GM12865 (cell line): ENCODE measurements at regions not wholly inside any gene's neighbourhood (a gene's known extent, or its start where the extent isn't known, plus 50 kb on each side); places are given as distances from the start of the nearest gene placed in this dataset.

ENCODE experiments used
- DNase-seq: peaks from one replicate; pipeline ENCODE4 v3.0.0; 2010; ENCODE audit warnings: low read depth
- H3K4me3 ChIP-seq: 2 replicates; pipeline ENCODE4 v1.5.1; 2011; ENCODE audit warnings: mild to moderate bottlenecking, low read depth, low read length, control low read depth
- CTCF ChIP-seq: IDR thresholded peaks from 2 replicates; pipeline ENCODE4 v1.5.1; 2011; ENCODE audit warnings: low read length, control low read depth, low read depth, inconsistent platforms; ENCODE audit not compliant: insufficient read depth; ENCODE audit errors: missing control alignments

- DNase-seq, result no peak
- no peak overlapping the region for H3K4me3 ChIP-seq
- no peak for TF ChIP-seq CTCF
These were observed 188.4 kb upstream of the LYZL1 start for GRCh38 chr10:29100505-29100904.

GRCh38 chr10:29102233-29102632 is 186.6 kb upstream of the LYZL1 start:
- no peak for TF ChIP-seq CTCF
- H3K4me3 ChIP-seq, result no peak overlapping the region

GRCh38 chr10:29102636-29103035 is 186.2 kb upstream of the LYZL1 start:
- TF ChIP-seq CTCF, result no peak
- H3K4me3 ChIP-seq, result no peak overlapping the region
- no peak for DNase-seq

More at GRCh38 chr10:29102233-29102632, 186.6 kb upstream of the LYZL1 start:
- DNase-seq, result no peak

- no peak for DNase-seq
- H3K4me3 ChIP-seq, result no peak overlapping the region
- no peak for TF ChIP-seq CTCF
These were observed 184.0 kb upstream of the LYZL1 start for GRCh38 chr10:29104661-29105399.

- TF ChIP-seq CTCF, result no peak
- DNase-seq, result no peak
- no peak overlapping the region for H3K4me3 ChIP-seq
These were observed 183.2 kb upstream of the LYZL1 start for GRCh38 chr10:29105516-29106215.

GRCh38 chr10:29106287-29106686 is 182.6 kb upstream of the LYZL1 start:
- no peak for TF ChIP-seq CTCF
- DNase-seq, result no peak
- no peak overlapping the region for H3K4me3 ChIP-seq
